ENCODE measurements at regions not wholly inside any gene's neighbourhood (a gene's known extent, or its start where the extent isn't known, plus 50 kb on each side); places are given as distances from the start of the nearest gene placed in this dataset.

DNA sequence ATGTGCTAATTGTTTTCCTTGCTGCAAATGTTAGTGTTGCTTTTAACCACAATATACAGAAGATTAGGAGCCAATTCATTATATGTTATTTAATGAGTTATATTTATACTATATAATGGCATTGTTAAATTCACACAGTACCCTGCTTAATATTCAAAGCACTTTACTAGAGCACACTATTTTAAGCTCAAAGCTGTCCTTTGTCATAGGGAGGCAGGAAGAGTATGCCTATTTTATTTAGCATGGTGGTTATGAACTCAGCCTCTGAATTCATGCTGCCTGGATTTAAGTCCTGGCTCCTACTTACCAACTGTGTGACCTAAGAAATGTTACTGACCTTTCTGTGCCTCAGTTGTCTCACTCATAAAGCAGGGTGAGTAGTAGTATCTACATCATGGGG, 80.5 kb downstream of the FASTKD2 start:
- no peak for DNase-seq

GRCh38 chr2:206846331-206846730, 80.9 kb downstream of the FASTKD2 start:
- DNase-seq: no peak

GRCh38 chr2:206846981-206847834, 81.8 kb downstream of the FASTKD2 start:
- no peak for DNase-seq

DNA sequence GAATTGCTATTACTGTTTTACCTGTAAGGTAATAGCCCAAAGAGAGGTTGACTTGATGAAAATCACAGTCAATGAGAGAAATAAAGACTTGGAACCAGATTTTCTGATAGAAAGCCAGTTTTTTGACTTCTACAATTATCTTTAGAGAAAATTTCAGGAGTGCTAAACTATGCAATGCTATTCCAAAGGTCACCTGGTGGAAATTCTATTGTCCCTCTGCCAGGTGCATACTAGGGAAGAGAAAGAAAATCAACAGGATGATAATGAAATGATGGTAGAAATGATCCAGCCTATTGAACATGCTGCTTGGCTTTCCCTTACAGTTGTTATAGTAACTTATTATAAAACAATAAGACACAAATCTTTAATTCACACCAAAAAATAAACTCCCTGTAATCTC, 85.0 kb downstream of the FASTKD2 start:
- DNase-seq: no peak

- no peak for DNase-seq
Measured at GRCh38 chr2:206851521-206851920, 86.1 kb downstream of the FASTKD2 start.

DNA sequence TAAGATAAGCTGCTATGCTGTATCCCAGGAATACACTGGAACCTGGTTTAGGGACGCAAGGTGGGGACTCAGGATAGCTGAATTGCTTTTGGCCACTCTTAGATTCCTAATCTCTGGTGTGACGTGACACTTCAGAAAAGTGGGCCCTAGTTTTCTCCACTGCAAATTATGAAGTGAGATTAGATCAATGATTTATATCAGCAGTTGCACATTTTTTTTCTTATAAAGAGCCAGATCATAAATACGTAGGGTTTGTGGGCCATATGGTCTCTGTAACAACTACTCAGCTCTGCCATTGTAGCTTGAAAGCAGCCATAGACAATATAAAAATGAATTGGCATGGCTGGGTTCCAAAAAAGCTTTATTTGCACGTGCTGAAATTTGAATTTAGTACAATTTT, 85.4 kb upstream of the CPO start:
- DNase-seq: no peak

GRCh38 chr2:206855585-206856433, 83.5 kb upstream of the CPO start:
- DNase-seq: no peak

GRCh38 chr2:206856513-206856912, 82.8 kb upstream of the CPO start:
- DNase-seq: no peak

- no peak for DNase-seq
Measured at GRCh38 chr2:206858687-206859329, 80.5 kb upstream of the CPO start.

GRCh38 chr2:206859330-206859739, 80.0 kb upstream of the CPO start:
- peak; percentile 37 for DNase-seq

- DNase-seq: no peak
Measured at GRCh38 chr2:206863196-206863595, 76.1 kb upstream of the CPO start.

DNA sequence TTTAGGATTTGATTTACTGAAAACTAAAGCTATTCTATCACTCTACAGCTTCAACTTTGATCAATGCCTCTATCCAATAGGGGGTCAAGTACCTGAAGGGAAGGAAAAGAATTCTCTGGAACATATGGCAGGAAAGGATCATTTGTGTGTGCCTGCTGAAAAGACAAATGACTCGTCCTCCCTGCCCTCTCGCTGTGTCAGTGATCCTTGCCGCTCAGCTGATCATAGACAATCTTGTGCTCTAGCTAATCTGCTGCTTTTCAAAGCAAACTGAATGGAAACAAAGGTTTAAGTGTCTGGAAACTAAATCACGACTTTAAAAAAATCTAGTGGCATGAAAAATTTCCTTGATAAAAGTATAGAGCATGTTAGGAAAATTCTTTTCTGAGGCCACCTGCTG, 75.6 kb upstream of the CPO start:
- no peak for DNase-seq

DNA sequence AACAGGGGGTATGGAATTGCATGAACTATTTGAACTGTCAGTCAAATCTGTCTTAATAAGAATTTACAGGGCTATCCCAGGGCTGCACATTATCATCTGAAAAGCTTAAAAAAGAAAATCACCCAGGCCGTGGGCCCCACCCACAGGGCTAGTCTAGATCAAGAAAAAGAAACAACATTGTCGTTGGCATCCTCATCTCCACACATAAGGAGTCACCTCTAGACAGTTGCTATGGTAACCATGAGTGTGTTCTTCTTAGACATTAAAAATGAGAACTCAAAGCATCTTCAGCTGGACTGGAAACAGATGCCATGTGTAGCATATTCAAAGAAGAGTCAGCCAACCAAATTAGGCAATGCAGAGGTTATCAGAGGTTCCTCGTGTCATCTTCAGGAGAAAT, 72.3 kb upstream of the CPO start:
- DNase-seq: no peak

DNA sequence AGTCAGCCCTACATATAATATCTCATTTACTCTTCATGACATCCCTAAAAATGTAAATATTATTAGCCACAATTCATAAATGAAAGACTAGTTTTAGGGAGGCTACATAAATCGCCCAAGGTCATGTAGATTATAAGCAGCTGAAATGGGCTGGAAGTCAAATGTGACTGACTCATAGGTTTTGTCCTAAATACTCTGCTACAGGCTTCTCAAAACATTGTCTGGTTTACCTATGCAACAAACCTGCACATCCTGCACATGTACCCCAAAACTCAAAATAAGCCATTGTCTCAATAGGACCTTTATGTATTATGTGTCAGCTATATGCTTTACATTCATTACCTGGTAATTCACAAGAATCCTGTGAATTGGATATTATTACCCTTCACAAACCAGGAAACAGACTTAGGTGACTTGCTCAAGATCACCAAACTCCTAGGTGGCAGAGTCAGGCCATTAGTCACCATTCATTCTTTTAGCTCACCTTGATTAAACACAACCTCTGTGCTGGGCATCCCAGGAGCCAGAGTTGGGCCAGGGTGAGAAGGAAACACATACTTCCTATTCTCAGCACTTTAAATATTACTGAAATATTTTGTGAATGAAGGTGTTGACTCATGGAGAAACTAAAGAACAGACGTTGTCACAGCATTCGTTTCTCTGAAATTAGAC, 69.4 kb upstream of the CPO start:
- DNase-seq: no peak

- no peak for DNase-seq
Measured at GRCh38 chr2:206873423-206873822, 65.9 kb upstream of the CPO start.

DNA sequence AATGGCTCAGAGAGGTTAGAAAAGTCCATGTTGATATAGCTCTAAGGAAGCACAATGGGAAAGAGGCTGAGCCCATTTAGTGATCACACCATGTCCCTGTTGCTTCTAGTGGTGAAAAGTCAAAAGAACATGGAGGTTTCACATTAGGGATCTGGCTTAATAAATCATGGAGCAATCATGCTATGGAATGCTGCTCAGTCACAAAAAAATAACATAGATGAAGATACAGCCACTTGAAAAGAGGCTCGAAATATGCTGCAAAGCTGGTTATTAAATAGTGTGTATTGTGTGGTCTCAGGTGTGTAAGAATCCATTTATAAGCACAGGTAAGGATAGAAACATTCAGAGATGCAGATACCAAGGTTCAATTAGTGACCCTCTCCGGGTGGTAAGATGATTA, 63.6 kb upstream of the CPO start:
- DNase-seq: no peak

DNA sequence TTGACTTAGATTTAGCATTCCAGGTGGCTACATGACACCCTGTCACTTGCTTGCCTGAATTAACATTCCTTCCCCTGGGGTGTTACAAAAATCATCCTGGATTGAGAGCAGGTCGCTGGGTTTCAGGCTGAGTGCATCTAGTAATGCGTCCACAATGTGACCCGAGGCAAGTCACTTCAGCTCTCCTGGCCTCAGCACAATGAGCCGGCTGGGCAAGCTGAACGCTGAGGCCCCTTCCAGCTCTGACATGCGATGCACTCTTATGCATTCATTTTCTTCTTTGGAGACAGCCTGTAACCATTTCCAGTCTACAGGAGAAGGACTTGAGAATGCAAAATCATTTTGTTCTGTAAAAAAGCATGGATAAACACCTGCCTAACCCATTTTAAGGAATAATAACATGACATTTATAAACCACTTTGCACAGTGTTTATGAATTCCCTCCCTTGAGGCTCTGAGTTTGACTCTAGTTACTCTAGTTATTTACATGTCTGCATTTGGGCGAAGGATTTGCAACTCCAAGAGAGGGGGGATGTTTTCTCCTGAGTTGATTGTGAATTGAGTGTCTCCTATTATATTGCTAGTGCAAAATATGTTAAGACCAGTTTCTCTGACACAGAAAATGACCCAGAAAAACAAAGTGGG, 63.0 kb upstream of the CPO start:
- no peak for DNase-seq

DNA sequence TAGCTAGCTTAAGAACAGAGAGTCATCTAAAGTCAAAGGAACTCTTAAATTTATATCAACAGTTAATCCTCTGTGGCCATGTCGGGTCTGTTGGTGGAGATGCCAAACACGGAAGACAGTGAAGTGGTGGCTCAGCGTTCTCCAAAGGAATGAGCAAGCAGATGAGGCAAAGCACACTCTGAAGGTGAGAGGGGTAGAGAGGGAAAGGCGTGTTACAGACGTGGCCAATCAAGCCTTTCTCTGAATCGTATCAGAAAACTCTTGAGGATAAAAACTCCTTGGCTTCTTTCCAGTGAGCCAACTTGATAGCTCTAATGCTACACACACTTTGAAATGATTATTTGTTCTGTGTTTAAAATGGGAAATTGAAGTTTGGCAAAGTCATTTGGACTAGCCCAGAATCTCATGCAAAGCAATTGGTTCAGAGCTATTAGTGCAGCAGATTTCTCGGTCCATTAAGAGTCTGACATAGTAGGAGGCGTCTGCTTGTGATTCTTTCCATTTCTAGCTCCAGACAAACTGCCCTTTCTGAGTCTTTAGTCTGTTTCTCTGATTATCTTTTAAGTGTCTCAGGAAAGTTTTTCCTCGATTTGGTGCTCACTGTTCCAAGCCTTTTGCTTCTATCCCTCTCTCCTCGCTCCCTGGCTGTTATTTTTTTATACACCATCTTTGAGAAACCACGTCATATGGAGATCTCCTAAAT, 57.5 kb upstream of the CPO start:
- DNase-seq: no peak

DNA sequence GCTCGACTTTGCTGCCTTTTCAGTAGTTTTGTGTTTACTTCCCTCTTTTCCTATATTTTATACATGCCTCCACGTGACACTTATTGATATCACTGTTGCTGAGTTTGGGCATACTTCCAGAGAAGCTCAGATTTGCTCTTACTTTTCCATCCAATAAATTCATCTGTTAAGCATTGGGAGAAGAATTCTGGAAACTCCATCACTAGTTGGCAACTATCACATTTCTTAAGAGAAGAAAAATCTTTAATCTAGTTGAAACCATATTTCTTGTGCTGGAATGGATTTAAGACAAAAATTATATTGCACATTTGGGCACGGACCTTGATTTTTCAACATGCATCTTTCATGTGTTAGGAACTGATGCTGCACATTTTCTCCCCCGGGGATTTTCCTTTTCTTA, 52.6 kb upstream of the CPO start:
- DNase-seq: no peak

DNA sequence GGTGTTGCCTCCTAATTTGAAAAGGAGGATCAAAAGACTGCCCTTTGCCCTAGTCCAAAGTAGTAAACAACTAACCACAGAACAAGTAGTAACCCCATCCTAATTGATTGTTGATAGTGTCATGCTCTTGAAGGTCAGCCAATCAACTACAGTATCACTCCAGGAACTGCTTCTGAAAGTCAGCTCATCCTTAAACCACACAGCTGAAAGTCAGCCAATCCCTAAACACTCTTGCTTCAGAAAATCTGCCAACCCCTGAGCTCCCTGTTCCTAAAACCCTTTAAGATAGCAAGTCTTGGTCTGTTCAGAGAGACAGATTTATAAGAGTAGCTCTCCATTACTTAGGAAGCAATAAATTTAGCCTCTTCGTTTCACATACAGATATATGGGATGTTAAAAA, 51.6 kb upstream of the CPO start:
- DNase-seq: no peak

Measured in central memory CD4-positive, alpha-beta T cell (primary cell).